A549 (cell line): ENCODE measurements at regions not wholly inside any gene's neighbourhood (a gene's known extent, or its start where the extent isn't known, plus 50 kb on each side); places are given as distances from the start of the nearest gene placed in this dataset.

Experiments used
- ATAC-seq, 2 experiments: fragments of 200-7000 bp in 1 of 2; fragments of >200 bp in 1 of 2; cut with Nextera tagmentation in 1 of 2; cut with Tn5 transposase in 1 of 2; 3 replicates each; pipeline versions ENCODE4 v1.8.0 to v1.9.1; 2018 to 2020; ENCODE audit warnings: mild to moderate bottlenecking in 1 of 2, moderate library complexity in 1 of 2
- CTCF ChIA-PET: fragments of 300-600 bp; sonication (Branson Sonifier 250); formaldehyde crosslinking; extraction: SDS; loops from one replicate; lab custom pipeline; 2021; ENCODE audit warnings: antibody characterized with exemption, inconsistent platforms; lab: Yijun Ruan, JAX
- POLR2A ChIA-PET: fragments of 350-600 bp; formaldehyde crosslinking; extraction: SDS; loops from one replicate; lab custom pipeline; 2021; ENCODE audit warnings: antibody characterized with exemption, inconsistent platforms; lab: Yijun Ruan, JAX
- DNase-seq, 2 experiments: peaks; one replicate each; pipeline versions ENCODE4 v3.0.0 to v3.0.0-alpha.2; 2011 to 2016; ENCODE audit warnings: low read depth in 1 of 2, low spot score in 1 of 2
- FAIRE-seq: peaks from 2 replicates; lab custom pipeline; 2011; peaks lifted over from hg19 to GRCh38; lab: Jason Lieb, UNC
- H3K27ac ChIP-seq, 2 experiments: fragments of >200 bp; sonication (Bioruptor Twin); formaldehyde crosslinking; 3 replicates each; pipeline ENCODE4 v1.5.1; 2016 to 2017
- H3K4me1 ChIP-seq: fragments of >200 bp; sonication (Bioruptor Twin); formaldehyde crosslinking; 3 replicates; pipeline ENCODE4 v1.6.1; 2016
- H3K4me2 ChIP-seq: fragments of >200 bp; sonication (Bioruptor Twin); formaldehyde crosslinking; 3 replicates; pipeline ENCODE4 v1.6.1; 2016
- H3K4me3 ChIP-seq: fragments of >200 bp; sonication (Bioruptor Twin); formaldehyde crosslinking; 3 replicates; pipeline ENCODE4 v1.5.1; 2016
- H3K9me3 ChIP-seq: fragments of >200 bp; sonication (Bioruptor Twin); formaldehyde crosslinking; 3 replicates; pipeline ENCODE4 v1.6.1; 2016
- BHLHE40 ChIP-seq: IDR thresholded peaks from 2 replicates; pipeline ENCODE4 v1.6.1; 2012; ENCODE audit warnings: low read depth, low read length, inconsistent platforms
- CBX8 ChIP-seq: fragments of 200-600 bp; sonication (generic); IDR thresholded peaks from 2 replicates; pipeline ENCODE4 v1.6.1; 2016
- EHF ChIP-seq: fragments of 250-450 bp; sonication (Bioruptor Pico); IDR thresholded peaks from 2 replicates; pipeline ENCODE4 v1.5.0; 2020; ENCODE audit warnings: mild to moderate bottlenecking
- EHMT2 ChIP-seq: fragments of 200-600 bp; sonication (generic); IDR thresholded peaks from 2 replicates; pipeline ENCODE4 v1.6.1; 2016; ENCODE audit warnings: antibody characterized with exemption, low read depth, mild to moderate bottlenecking, moderate library complexity
- ESRRA ChIP-seq: fragments of 150-350 bp; IDR thresholded peaks from 2 replicates; pipeline ENCODE4 v1.6.1; 2014; ENCODE audit warnings: mild to moderate bottlenecking, low read length, borderline replicate concordance
- GATA3 ChIP-seq: IDR thresholded peaks from 2 replicates; pipeline ENCODE4 v1.6.1; 2012; ENCODE audit warnings: borderline replicate concordance
- HDAC2 ChIP-seq: fragments of 200-600 bp; sonication (generic); IDR thresholded peaks from 2 replicates; pipeline ENCODE4 v1.6.1; 2016
- HEYL ChIP-seq: fragments of 250-450 bp; sonication (Bioruptor Pico); IDR thresholded peaks from 2 replicates; pipeline ENCODE4 v1.8.0; 2021; ENCODE audit warnings: mild to moderate bottlenecking, moderate library complexity
- HOXB5 ChIP-seq: fragments of 250-450 bp; sonication (Bioruptor Pico); IDR thresholded peaks from 2 replicates; pipeline ENCODE4 v1.5.0; 2020; ENCODE audit warnings: mild to moderate bottlenecking, moderate library complexity
- JUNB ChIP-seq: fragments of >200 bp; sonication (Bioruptor Twin); formaldehyde crosslinking; IDR thresholded peaks from 2 replicates; pipeline ENCODE4 v1.6.1; 2016
- NFE2L2 ChIP-seq: fragments of 150-350 bp; conservative IDR thresholded peaks from 2 replicates; pipeline ENCODE4 v1.6.1; 2014; ENCODE audit warnings: low read length
- PHF8 ChIP-seq: fragments of 200-600 bp; sonication (generic); IDR thresholded peaks from 2 replicates; pipeline ENCODE4 v1.6.1; 2016; ENCODE audit warnings: low read depth, mild to moderate bottlenecking, antibody characterized with exemption, moderate library complexity, borderline replicate concordance
- POLR2A ChIP-seq: IDR thresholded peaks from 2 replicates; pipeline ENCODE4 v1.6.1; 2012; ENCODE audit warnings: mild to moderate bottlenecking, low read length
- RAD21 ChIP-seq, 2 experiments: fragments of >200 bp in 1 of 2; sonication (Bioruptor Twin) in 1 of 2; formaldehyde crosslinking in 1 of 2; IDR thresholded peaks in 1 of 2; conservative IDR thresholded peaks in 1 of 2; 2 replicates in 1 of 2; 3 replicates in 1 of 2; pipeline ENCODE4 v1.6.1; 2012 to 2018; ENCODE audit warnings: inconsistent platforms in 1 of 2
- RNF2 ChIP-seq: fragments of 200-600 bp; sonication (generic); IDR thresholded peaks from 2 replicates; pipeline ENCODE4 v1.6.1; 2016; ENCODE audit warnings: low read depth, mild to moderate bottlenecking, antibody characterized with exemption, moderate library complexity, borderline replicate concordance
- SREBF2 ChIP-seq: fragments of 450-650 bp; IDR thresholded peaks from 2 replicates; pipeline ENCODE4 v1.6.1; 2014; ENCODE audit warnings: mild to moderate bottlenecking, moderate library complexity
- TFCP2L1 ChIP-seq: fragments of 250-450 bp; sonication (Bioruptor Pico); IDR thresholded peaks from 2 replicates; pipeline ENCODE4 v1.5.0; 2021; ENCODE audit warnings: mild to moderate bottlenecking
- WGBS: methylation state at CpG from one replicate; pipeline ENCODE4 v1.1.6; 2017; ENCODE audit errors: missing lambda C conversion rate; 5-methylcytosine and 5-hydroxymethylcytosine counted together
- TF ChIP-seq, protein P1 (sequence below): fragments of 150-350 bp; IDR thresholded peaks from 2 replicates; pipeline ENCODE4 v1.6.1; 2014; ENCODE audit warnings: low read depth, mild to moderate bottlenecking, low read length
- TF ChIP-seq, protein P2 (sequence below): IDR thresholded peaks from 2 replicates; pipeline ENCODE4 v1.6.1; 2012
- TF ChIP-seq, protein P3 (sequence below): fragments of >200 bp; sonication (Bioruptor Twin); formaldehyde crosslinking; IDR thresholded peaks from 2 replicates; pipeline ENCODE4 v1.6.1; 2016
- TF ChIP-seq, protein P4 (sequence below): fragments of >200 bp; sonication (Bioruptor Twin); formaldehyde crosslinking; IDR thresholded peaks from 3 replicates; pipeline ENCODE4 v1.5.1; 2016
- TF ChIP-seq, protein P5 (sequence below): fragments of 250-450 bp; sonication (Bioruptor Pico); IDR thresholded peaks from 2 replicates; pipeline ENCODE4 v1.5.0; 2020; ENCODE audit warnings: low read depth, mild to moderate bottlenecking, moderate library complexity
- TF ChIP-seq, protein P6 (sequence below): IDR thresholded peaks from 2 replicates; pipeline ENCODE4 v1.6.1; 2012

DNA sequence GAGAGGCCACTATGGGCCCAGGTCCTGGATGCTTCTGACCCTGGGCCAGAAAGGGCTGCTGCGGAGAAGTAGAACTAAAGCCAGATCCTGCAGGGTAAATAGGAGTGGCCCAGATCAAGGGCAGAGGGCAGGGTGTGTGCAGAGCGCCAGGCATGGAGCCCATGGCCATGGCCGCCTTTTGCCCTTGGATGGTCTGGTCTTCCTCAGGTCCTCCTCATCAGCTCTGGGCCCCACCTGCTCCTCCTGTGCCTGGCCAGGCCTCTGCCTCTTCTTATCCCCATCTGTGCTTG lies 277.6 kb downstream of the BRD1 start:
- TF ChIP-seq GATA3, result no peak
- no peak for TF ChIP-seq JUNB
- TF ChIP-seq, protein P1, sequence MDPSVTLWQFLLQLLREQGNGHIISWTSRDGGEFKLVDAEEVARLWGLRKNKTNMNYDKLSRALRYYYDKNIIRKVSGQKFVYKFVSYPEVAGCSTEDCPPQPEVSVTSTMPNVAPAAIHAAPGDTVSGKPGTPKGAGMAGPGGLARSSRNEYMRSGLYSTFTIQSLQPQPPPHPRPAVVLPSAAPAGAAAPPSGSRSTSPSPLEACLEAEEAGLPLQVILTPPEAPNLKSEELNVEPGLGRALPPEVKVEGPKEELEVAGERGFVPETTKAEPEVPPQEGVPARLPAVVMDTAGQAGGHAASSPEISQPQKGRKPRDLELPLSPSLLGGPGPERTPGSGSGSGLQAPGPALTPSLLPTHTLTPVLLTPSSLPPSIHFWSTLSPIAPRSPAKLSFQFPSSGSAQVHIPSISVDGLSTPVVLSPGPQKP, result no peak
- no peak for TF ChIP-seq BHLHE40
- TF ChIP-seq HOXB5 (CRISPR knock-in tag), result no peak
- no peak for TF ChIP-seq HEYL (CRISPR knock-in tag)
- TF ChIP-seq CBX8, result no peak
- TF ChIP-seq, protein P2, sequence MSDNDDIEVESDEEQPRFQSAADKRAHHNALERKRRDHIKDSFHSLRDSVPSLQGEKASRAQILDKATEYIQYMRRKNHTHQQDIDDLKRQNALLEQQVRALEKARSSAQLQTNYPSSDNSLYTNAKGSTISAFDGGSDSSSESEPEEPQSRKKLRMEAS, result no peak
- no peak for TF ChIP-seq POLR2A
- TF ChIP-seq, protein P3, sequence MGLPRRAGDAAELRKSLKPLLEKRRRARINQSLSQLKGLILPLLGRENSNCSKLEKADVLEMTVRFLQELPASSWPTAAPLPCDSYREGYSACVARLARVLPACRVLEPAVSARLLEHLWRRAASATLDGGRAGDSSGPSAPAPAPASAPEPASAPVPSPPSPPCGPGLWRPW, result no peak
- no peak for TF ChIP-seq SREBF2
- TF ChIP-seq, protein P4, sequence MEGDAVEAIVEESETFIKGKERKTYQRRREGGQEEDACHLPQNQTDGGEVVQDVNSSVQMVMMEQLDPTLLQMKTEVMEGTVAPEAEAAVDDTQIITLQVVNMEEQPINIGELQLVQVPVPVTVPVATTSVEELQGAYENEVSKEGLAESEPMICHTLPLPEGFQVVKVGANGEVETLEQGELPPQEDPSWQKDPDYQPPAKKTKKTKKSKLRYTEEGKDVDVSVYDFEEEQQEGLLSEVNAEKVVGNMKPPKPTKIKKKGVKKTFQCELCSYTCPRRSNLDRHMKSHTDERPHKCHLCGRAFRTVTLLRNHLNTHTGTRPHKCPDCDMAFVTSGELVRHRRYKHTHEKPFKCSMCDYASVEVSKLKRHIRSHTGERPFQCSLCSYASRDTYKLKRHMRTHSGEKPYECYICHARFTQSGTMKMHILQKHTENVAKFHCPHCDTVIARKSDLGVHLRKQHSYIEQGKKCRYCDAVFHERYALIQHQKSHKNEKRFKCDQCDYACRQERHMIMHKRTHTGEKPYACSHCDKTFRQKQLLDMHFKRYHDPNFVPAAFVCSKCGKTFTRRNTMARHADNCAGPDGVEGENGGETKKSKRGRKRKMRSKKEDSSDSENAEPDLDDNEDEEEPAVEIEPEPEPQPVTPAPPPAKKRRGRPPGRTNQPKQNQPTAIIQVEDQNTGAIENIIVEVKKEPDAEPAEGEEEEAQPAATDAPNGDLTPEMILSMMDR, result no peak
- no peak for TF ChIP-seq TFCP2L1 (CRISPR knock-in tag)
- no peak for TF ChIP-seq NFE2L2
- TF ChIP-seq, all 56 proteins: peak for 0
- no peak overlapping the region for H3K4me3 ChIP-seq
- H3K4me2 ChIP-seq, result no peak overlapping the region
- POLR2A ChIA-PET, result no interaction called here
- ATAC-seq (no peak), FAIRE-seq (no peak), DNase-seq (no peak)
- H3K27ac ChIP-seq, result no peak overlapping the region
- no peaks in the 10 kb centered on the region for H3K4me1 ChIP-seq
- 24% methylated on average over 3 of the region's 3 CpGs for WGBS
- CTCF ChIA-PET, result no interaction called here
- H3K9me3 ChIP-seq, result no peaks in the 10 kb centered on the region

DNA sequence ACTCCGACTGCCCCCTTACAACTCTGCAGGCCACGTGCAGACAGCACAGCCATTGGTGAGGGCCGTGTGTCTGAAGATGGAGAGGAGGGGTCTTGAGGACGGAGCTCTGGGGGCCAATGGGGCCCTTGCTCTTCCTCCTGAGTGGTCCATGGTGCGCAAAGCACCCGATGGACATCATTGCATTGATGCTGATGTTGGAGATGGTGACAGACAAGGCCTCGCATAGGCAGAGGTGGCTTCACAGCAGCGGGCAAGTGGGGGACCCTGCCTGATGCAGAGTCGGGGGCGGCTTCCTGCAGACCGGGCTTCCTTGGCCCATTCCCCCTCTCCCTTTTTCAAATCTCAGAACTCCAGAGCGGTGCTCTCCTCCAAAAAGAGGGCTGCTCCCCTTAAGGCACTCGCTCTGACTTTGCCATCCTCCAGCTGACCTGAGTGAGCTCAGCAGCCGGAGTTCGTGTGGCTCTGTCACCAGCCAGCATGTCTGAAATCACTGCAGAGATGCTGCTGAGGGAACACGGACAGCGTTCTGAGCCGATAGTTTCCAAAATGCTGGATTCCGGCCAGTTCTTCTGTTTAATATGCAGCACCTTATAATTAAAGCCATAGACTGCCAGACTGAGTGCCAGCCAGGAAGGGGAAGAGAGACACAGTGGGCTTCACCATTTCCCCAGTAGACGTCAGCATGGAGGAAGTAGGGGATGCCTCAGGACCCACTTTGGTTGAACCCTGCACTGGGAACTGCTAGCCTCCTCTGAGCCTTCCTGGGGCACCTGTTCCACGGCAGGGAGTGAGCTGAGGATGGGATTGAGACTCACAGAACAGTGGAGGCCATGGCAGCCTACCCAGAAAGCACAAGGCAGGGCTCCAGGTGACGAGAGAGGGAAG lies 278.2 kb downstream of the BRD1 start:
- FAIRE-seq, result no peak
- no peaks in the 10 kb centered on the region for H3K9me3 ChIP-seq

More for the DNA sequence above, 278.2 kb downstream of the BRD1 start:
- TF ChIP-seq, protein P5, sequence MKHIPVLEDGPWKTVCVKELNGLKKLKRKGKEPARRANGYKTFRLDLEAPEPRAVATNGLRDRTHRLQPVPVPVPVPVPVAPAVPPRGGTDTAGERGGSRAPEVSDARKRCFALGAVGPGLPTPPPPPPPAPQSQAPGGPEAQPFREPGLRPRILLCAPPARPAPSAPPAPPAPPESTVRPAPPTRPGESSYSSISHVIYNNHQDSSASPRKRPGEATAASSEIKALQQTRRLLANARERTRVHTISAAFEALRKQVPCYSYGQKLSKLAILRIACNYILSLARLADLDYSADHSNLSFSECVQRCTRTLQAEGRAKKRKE (CRISPR knock-in tag), result no peak
- TF ChIP-seq RNF2 (no peak), HEYL (CRISPR knock-in tag) (no peak), EHF (CRISPR knock-in tag) (no peak), RAD21 (conservative IDR thresholded peaks at IDR 0.05 in 1 of 2, IDR thresholded peaks at IDR 0.05 in 1 of 2) (no peak), HDAC2 (no peak), PHF8 (no peak), EHMT2 (no peak), ESRRA (no peak)
- TF ChIP-seq, protein P6, sequence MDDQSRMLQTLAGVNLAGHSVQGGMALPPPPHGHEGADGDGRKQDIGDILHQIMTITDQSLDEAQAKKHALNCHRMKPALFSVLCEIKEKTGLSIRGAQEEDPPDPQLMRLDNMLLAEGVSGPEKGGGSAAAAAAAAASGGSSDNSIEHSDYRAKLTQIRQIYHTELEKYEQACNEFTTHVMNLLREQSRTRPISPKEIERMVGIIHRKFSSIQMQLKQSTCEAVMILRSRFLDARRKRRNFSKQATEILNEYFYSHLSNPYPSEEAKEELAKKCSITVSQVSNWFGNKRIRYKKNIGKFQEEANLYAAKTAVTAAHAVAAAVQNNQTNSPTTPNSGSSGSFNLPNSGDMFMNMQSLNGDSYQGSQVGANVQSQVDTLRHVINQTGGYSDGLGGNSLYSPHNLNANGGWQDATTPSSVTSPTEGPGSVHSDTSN, result no peak
- TF ChIP-seq, protein P1, result no peak
- TF ChIP-seq, protein P3, result no peak
- H3K4me3 ChIP-seq, result no peak overlapping the region
- DNase-seq (no peak), ATAC-seq (no peak)
- ChIA-PET POLR2A (no interaction called here), CTCF (no interaction called here)
- H3K27ac ChIP-seq, result no peak overlapping the region
- H3K4me1 ChIP-seq, result no peaks in the 10 kb centered on the region
- H3K4me2 ChIP-seq, result no peak overlapping the region
- 39% methylated on average over 5 of the region's 22 CpGs for WGBS
